ENCODE measurements at regions not wholly inside any gene's neighbourhood (a gene's known extent, or its start where the extent isn't known, plus 50 kb on each side); places are given as distances from the start of the nearest gene placed in this dataset.

DNA sequence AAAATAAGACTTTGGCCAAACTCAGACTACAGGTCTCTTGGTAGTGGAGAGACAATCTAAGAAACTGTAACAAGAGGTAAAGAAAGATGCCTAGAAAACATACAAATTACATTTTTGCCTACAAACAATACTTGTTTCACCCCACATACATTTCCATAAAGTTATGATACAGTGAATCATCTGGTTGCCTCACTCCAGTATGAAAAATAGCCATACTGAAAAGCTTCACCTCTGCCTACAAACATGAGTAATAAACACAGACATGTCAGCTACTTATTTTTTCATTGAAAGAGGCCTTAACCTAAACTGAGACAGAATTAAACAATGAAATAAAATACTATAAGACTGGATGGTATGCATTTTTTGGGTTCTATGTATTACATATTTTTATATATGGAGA is 1463.0 kb downstream of the FAM181B start:
- TF ChIP-seq CTCF (IDR thresholded peaks at IDR 0.05) = no peak
- TF ChIP-seq POLR2A (IDR thresholded peaks at IDR 0.05; ENCODE audit: low read length) = no peak
- TF ChIP-seq EP300 (IDR thresholded peaks at IDR 0.05) = no peak
- TF ChIP-seq NR3C1 (IDR thresholded peaks at IDR 0.05) = no peak
- TF ChIP-seq SMC3 (IDR thresholded peaks at IDR 0.05) = no peak
- TF ChIP-seq CBX8 (IDR thresholded peaks at IDR 0.05) = no peak
- no peak for TF ChIP-seq ZC3H11A (IDR thresholded peaks at IDR 0.05)
